ENCODE measurements at regions not wholly inside any gene's neighbourhood (a gene's known extent, or its start where the extent isn't known, plus 50 kb on each side); places are given as distances from the start of the nearest gene placed in this dataset.

GRCh38 chr3:151979906-151980305 is 106.5 kb downstream of the SUCNR1 start:
- Histone ChIP-seq H3K4me2 (ENCODE audit: insufficient read depth, low read length) (no peak overlapping the region), H3K9me3 (ENCODE audit: low read depth, low read length) (no peaks in the 10 kb centered on the region), H3K27ac (ENCODE audit: low read depth, low read length) (no peak overlapping the region), H3K79me2 (ENCODE audit: insufficient read depth, low read length) (no peaks in the 10 kb centered on the region), H3K36me3 (ENCODE audit: insufficient read depth, low read length) (no peaks in the 10 kb centered on the region), H3K4me3 (ENCODE audit: insufficient read depth, low read length) (no peak overlapping the region), H2AFZ (ENCODE audit: low read length) (no peak overlapping the region), H3K4me1 (ENCODE audit: insufficient read depth, low read length) (peaks cover 11% of the 10 kb centered on the region), H4K20me1 (ENCODE audit: insufficient read depth, low read length) (no peaks in the 10 kb centered on the region), H3K27me3 (ENCODE audit: insufficient read depth, low read length) (no peaks in the 10 kb centered on the region)
- DNase-seq (ENCODE audit: insufficient read length, low spot score, missing footprints) = no peak
- TF ChIP-seq CTCF (IDR thresholded peaks at IDR 0.05; ENCODE audit: extremely low read depth, low read depth, low read length) = no peak

- Histone ChIP-seq H3K9me3 (ENCODE audit: low read depth, low read length) (no peaks in the 10 kb centered on the region), H3K27ac (ENCODE audit: low read depth, low read length) (no peak overlapping the region), H3K4me2 (ENCODE audit: insufficient read depth, low read length) (no peak overlapping the region), H3K27me3 (ENCODE audit: insufficient read depth, low read length) (no peaks in the 10 kb centered on the region), H3K4me1 (ENCODE audit: insufficient read depth, low read length) (no peaks in the 10 kb centered on the region), H4K20me1 (ENCODE audit: insufficient read depth, low read length) (no peaks in the 10 kb centered on the region), H2AFZ (ENCODE audit: low read length) (no peak overlapping the region), H3K4me3 (ENCODE audit: insufficient read depth, low read length) (no peak overlapping the region), H3K36me3 (ENCODE audit: insufficient read depth, low read length) (no peaks in the 10 kb centered on the region), H3K79me2 (ENCODE audit: insufficient read depth, low read length) (no peaks in the 10 kb centered on the region)
- DNase-seq (ENCODE audit: insufficient read length, low spot score, missing footprints) = no peak
- TF ChIP-seq CTCF (IDR thresholded peaks at IDR 0.05; ENCODE audit: extremely low read depth, low read depth, low read length) = no peak
Observed at GRCh38 chr3:151983538-151983937, 110.1 kb downstream of the SUCNR1 start.

GRCh38 chr3:151985787-151986430 is 112.5 kb downstream of the SUCNR1 start:
- Histone ChIP-seq H3K9me3 (ENCODE audit: low read depth, low read length) (no peaks in the 10 kb centered on the region), H3K4me2 (ENCODE audit: insufficient read depth, low read length) (no peak overlapping the region), H3K4me3 (ENCODE audit: insufficient read depth, low read length) (no peak overlapping the region), H3K4me1 (ENCODE audit: insufficient read depth, low read length) (no peaks in the 10 kb centered on the region), H3K27me3 (ENCODE audit: insufficient read depth, low read length) (no peaks in the 10 kb centered on the region), H3K27ac (ENCODE audit: low read depth, low read length) (no peak overlapping the region), H3K36me3 (ENCODE audit: insufficient read depth, low read length) (no peaks in the 10 kb centered on the region), H2AFZ (ENCODE audit: low read length) (no peak overlapping the region), H3K79me2 (ENCODE audit: insufficient read depth, low read length) (no peaks in the 10 kb centered on the region), H4K20me1 (ENCODE audit: insufficient read depth, low read length) (no peaks in the 10 kb centered on the region)
- peak; percentile 29 for DNase-seq (ENCODE audit: insufficient read length, low spot score, missing footprints)
- TF ChIP-seq CTCF (IDR thresholded peaks at IDR 0.05; ENCODE audit: extremely low read depth, low read depth, low read length) = no peak

GRCh38 chr3:151987893-151988292 is 114.5 kb downstream of the SUCNR1 start:
- H3K4me2 ChIP-seq (ENCODE audit: insufficient read depth, low read length) = no peak overlapping the region
- DNase-seq (ENCODE audit: insufficient read length, low spot score, missing footprints) = no peak
- no peaks in the 10 kb centered on the region for H3K4me1 ChIP-seq (ENCODE audit: insufficient read depth, low read length)
- no peaks in the 10 kb centered on the region for H3K27me3 ChIP-seq (ENCODE audit: insufficient read depth, low read length)
- TF ChIP-seq CTCF (IDR thresholded peaks at IDR 0.05; ENCODE audit: extremely low read depth, low read depth, low read length) = no peak
- H3K9me3 ChIP-seq (ENCODE audit: low read depth, low read length) = no peaks in the 10 kb centered on the region
- no peaks in the 10 kb centered on the region for H3K36me3 ChIP-seq (ENCODE audit: insufficient read depth, low read length)
- no peak overlapping the region for H3K27ac ChIP-seq (ENCODE audit: low read depth, low read length)
- no peak overlapping the region for H3K4me3 ChIP-seq (ENCODE audit: insufficient read depth, low read length)
- no peaks in the 10 kb centered on the region for H3K79me2 ChIP-seq (ENCODE audit: insufficient read depth, low read length)
- H4K20me1 ChIP-seq (ENCODE audit: insufficient read depth, low read length) = no peaks in the 10 kb centered on the region
- no peak overlapping the region for H2AFZ ChIP-seq (ENCODE audit: low read length)
